Skeletal muscle tissue (tissue), 3 donors: ENCODE measurements at regions not wholly inside any gene's neighbourhood (a gene's known extent, or its start where the extent isn't known, plus 50 kb on each side); places are given as distances from the start of the nearest gene placed in this dataset.
"Not testable (repeated sequence)": the region's sequence is repeated elsewhere in the genome, so short reads cannot be mapped to it uniquely, and the experiment has no call there.

ENCODE experiments used
- H3K27ac ChIP-seq: one replicate; pipeline ENCODE4 v1.7.0; 2013; ENCODE audit warnings: mild to moderate bottlenecking, low read depth, low read length, inconsistent platforms
- H3K27me3 ChIP-seq, 3 donors: one replicate each; pipeline ENCODE4 v1.7.0; 2013; ENCODE audit warnings: low read length in 3 of 3; ENCODE audit not compliant: control insufficient read depth in 3 of 3, insufficient read depth in 3 of 3
- H3K36me3 ChIP-seq, 3 donors: one replicate each; pipeline ENCODE4 v1.7.0; 2013; ENCODE audit warnings: low read length in 3 of 3; ENCODE audit not compliant: control insufficient read depth in 3 of 3, insufficient read depth in 3 of 3
- H3K4me1 ChIP-seq, 3 donors: one replicate each; pipeline ENCODE4 v1.7.0; 2013; ENCODE audit warnings: low read length in 3 of 3, mild to moderate bottlenecking in 3 of 3; ENCODE audit not compliant: control insufficient read depth in 3 of 3, insufficient read depth in 3 of 3
- H3K4me3 ChIP-seq, 3 donors: one replicate each; pipeline ENCODE4 v1.7.0; 2013; ENCODE audit warnings: low read length in 3 of 3
- H3K9ac ChIP-seq, 3 donors: one replicate each; pipeline ENCODE4 v1.7.0; 2013; ENCODE audit warnings: low read length in 3 of 3, mild to moderate bottlenecking in 3 of 3, moderate library complexity in 2 of 3, low read depth in 1 of 3
- H3K9me3 ChIP-seq, 3 donors: one replicate each; pipeline ENCODE4 v1.7.0; 2013; ENCODE audit warnings: low read length in 3 of 3; ENCODE audit not compliant: control insufficient read depth in 3 of 3
- donor health status: Osteomylitis.

GRCh38 chr2:176910828-176911227 is 301.8 kb upstream of the HNRNPA3 start:
- Histone ChIP-seq H3K4me1 (no peaks in the 10 kb centered on the region), H3K9me3 (no peaks in the 10 kb centered on the region), H3K9ac (no peak overlapping the region), H3K27me3 (no peaks in the 10 kb centered on the region), H3K4me3 (no peak overlapping the region), H3K27ac (no peak overlapping the region), H3K36me3 (no peaks in the 10 kb centered on the region)

- H3K36me3 ChIP-seq: no peaks in the 10 kb centered on the region
- no peaks in the 10 kb centered on the region for H3K4me1 ChIP-seq
- no peaks in the 10 kb centered on the region for H3K9me3 ChIP-seq
- no peaks in the 10 kb centered on the region for H3K27me3 ChIP-seq
- no peak overlapping the region for H3K27ac ChIP-seq
- no peak overlapping the region for H3K4me3 ChIP-seq
- H3K9ac ChIP-seq: no peak overlapping the region
Observed at GRCh38 chr2:176913955-176914354, 298.6 kb upstream of the HNRNPA3 start.

GRCh38 chr2:176914371-176914770 is 298.2 kb upstream of the HNRNPA3 start:
- no peaks in the 10 kb centered on the region for H3K27me3 ChIP-seq
- H3K4me1 ChIP-seq: no peaks in the 10 kb centered on the region
- no peak overlapping the region for H3K9ac ChIP-seq
- H3K4me3 ChIP-seq: no peak overlapping the region
- H3K9me3 ChIP-seq: no peaks in the 10 kb centered on the region
- H3K36me3 ChIP-seq: no peaks in the 10 kb centered on the region
- no peak overlapping the region for H3K27ac ChIP-seq

GRCh38 chr2:176922545-176922944 is 290.0 kb upstream of the HNRNPA3 start:
- not testable (repeated sequence) for H3K4me3 ChIP-seq, H3K36me3 ChIP-seq, H3K27ac ChIP-seq, H3K27me3 ChIP-seq, H3K9me3 ChIP-seq, H3K9ac ChIP-seq, H3K4me1 ChIP-seq

- H3K4me3 ChIP-seq: no peak overlapping the region
- no peaks in the 10 kb centered on the region for H3K36me3 ChIP-seq
- no peak overlapping the region for H3K9ac ChIP-seq
- no peaks in the 10 kb centered on the region for H3K9me3 ChIP-seq
- no peak overlapping the region for H3K27ac ChIP-seq
- H3K4me1 ChIP-seq: no peaks in the 10 kb centered on the region
- no peaks in the 10 kb centered on the region for H3K27me3 ChIP-seq
Observed at GRCh38 chr2:176923205-176923604, 289.4 kb upstream of the HNRNPA3 start.

GRCh38 chr2:176924909-176925534 is 287.6 kb upstream of the HNRNPA3 start:
- H3K9me3 ChIP-seq: no peaks in the 10 kb centered on the region
- H3K36me3 ChIP-seq: no peaks in the 10 kb centered on the region
- H3K9ac ChIP-seq: no peak overlapping the region
- H3K27ac ChIP-seq: no peak overlapping the region
- H3K27me3 ChIP-seq: no peaks in the 10 kb centered on the region
- H3K4me1 ChIP-seq: no peaks in the 10 kb centered on the region
- no peak overlapping the region for H3K4me3 ChIP-seq

- Histone ChIP-seq H3K4me1 (no peaks in the 10 kb centered on the region), H3K9me3 (no peaks in the 10 kb centered on the region), H3K27me3 (no peaks in the 10 kb centered on the region), H3K36me3 (no peaks in the 10 kb centered on the region), H3K4me3 (no peak overlapping the region), H3K27ac (no peak overlapping the region), H3K9ac (no peak overlapping the region)
Observed at GRCh38 chr2:176926453-176926852, 286.1 kb upstream of the HNRNPA3 start.

GRCh38 chr2:176929387-176929786 is 283.2 kb upstream of the HNRNPA3 start:
- H3K36me3 ChIP-seq, H3K9me3 ChIP-seq, H3K9ac ChIP-seq, H3K27ac ChIP-seq, H3K4me3 ChIP-seq, H3K4me1 ChIP-seq, H3K27me3 ChIP-seq: not testable (repeated sequence)

- Histone ChIP-seq H3K9ac (no peak overlapping the region), H3K9me3 (no peaks in the 10 kb centered on the region), H3K27ac (no peak overlapping the region), H3K36me3 (no peaks in the 10 kb centered on the region), H3K27me3 (no peaks in the 10 kb centered on the region), H3K4me1 (no peaks in the 10 kb centered on the region), H3K4me3 (no peak overlapping the region)
Observed at GRCh38 chr2:176931588-176932563, 280.7 kb upstream of the HNRNPA3 start.

GRCh38 chr2:176934131-176934530 is 278.5 kb upstream of the HNRNPA3 start:
- Histone ChIP-seq H3K9me3 (no peaks in the 10 kb centered on the region), H3K9ac (no peak overlapping the region), H3K27ac (no peak overlapping the region), H3K4me1 (no peaks in the 10 kb centered on the region), H3K36me3 (no peaks in the 10 kb centered on the region), H3K27me3 (no peaks in the 10 kb centered on the region), H3K4me3 (no peak overlapping the region)
